ENCODE measurements at regions not wholly inside any gene's neighbourhood (a gene's known extent, or its start where the extent isn't known, plus 50 kb on each side); places are given as distances from the start of the nearest gene placed in this dataset.

DNA sequence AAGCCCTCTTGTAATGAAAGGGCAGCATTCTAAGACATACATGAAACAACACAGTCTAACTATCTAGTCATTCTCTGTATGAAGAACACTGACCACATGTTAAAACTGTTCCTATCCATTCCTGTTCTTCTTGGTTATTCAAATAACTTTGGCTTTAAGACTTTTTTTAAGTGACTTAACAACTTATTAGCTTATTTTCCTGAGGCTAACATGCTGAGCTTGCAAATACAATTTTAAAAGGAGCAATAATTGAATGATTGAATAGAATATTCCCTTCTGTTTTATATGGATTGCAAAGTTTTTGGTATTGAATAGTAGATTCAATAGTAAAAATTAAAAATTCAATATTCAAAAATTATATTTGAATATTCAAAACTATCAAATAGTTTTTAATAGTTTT is 92.3 kb downstream of the HTR5A start:
- TF ChIP-seq POLR2A (IDR thresholded peaks at IDR 0.05; ENCODE audit: low read length): no peak
- TF ChIP-seq GATA1 (IDR thresholded peaks at IDR 0.05; ENCODE audit: low read depth, low read length): no peak

Data from erythroblast (primary cell).